Astrocyte (in vitro differentiated cells and primary cell): ENCODE measurements at regions not wholly inside any gene's neighbourhood (a gene's known extent, or its start where the extent isn't known, plus 50 kb on each side); places are given as distances from the start of the nearest gene placed in this dataset.
"Not testable (repeated sequence)": the region's sequence is repeated elsewhere in the genome, so short reads cannot be mapped to it uniquely, and the experiment has no call there.

ENCODE experiments used
- DNase-seq: peaks from one replicate; pipeline ENCODE4 v3.0.0-alpha.2; 2010; ENCODE audit warnings: low read depth
- FAIRE-seq: peaks from 2 replicates; lab custom pipeline; 2011; peaks lifted over from hg19 to GRCh38; lab: Jason Lieb, UNC
- H2AFZ ChIP-seq: 2 replicates; pipeline ENCODE4 v1.6.0; 2012; ENCODE audit warnings: low read depth, low read length, inconsistent platforms
- H3K27ac ChIP-seq: 2 replicates; pipeline ENCODE4 v1.5.1; 2011; ENCODE audit warnings: low read depth, low read length, inconsistent platforms
- H3K27me3 ChIP-seq: 2 replicates; pipeline ENCODE4 v1.6.0; 2011; ENCODE audit warnings: low read length, inconsistent platforms; ENCODE audit not compliant: insufficient read depth
- H3K36me3 ChIP-seq: 2 replicates; pipeline ENCODE4 v1.5.1; 2011; ENCODE audit warnings: low read length, inconsistent platforms; ENCODE audit not compliant: insufficient read depth
- H3K4me1 ChIP-seq: 2 replicates; pipeline ENCODE4 v1.5.1; 2011; ENCODE audit warnings: low read length, inconsistent platforms; ENCODE audit not compliant: insufficient read depth
- H3K4me2 ChIP-seq: 2 replicates; pipeline ENCODE4 v1.6.0; 2012; ENCODE audit warnings: low read length, inconsistent platforms
- H3K4me3 ChIP-seq: 2 replicates; pipeline ENCODE4 v1.5.1; 2011; ENCODE audit warnings: low read depth, mild to moderate bottlenecking, low read length, inconsistent platforms; ENCODE audit not compliant: insufficient read depth
- H3K79me2 ChIP-seq: 2 replicates; pipeline ENCODE4 v1.6.0; 2012; ENCODE audit warnings: mild to moderate bottlenecking, low read length, inconsistent platforms; ENCODE audit not compliant: insufficient read depth
- H3K9ac ChIP-seq: 2 replicates; pipeline ENCODE4 v1.6.0; 2012; ENCODE audit warnings: mild to moderate bottlenecking, low read length, inconsistent platforms
- H3K9me3 ChIP-seq: 2 replicates; pipeline ENCODE4 v1.5.1; 2012; ENCODE audit warnings: low read depth, mild to moderate bottlenecking, low read length, inconsistent platforms; ENCODE audit not compliant: insufficient read depth
- H4K20me1 ChIP-seq: 2 replicates; pipeline ENCODE4 v1.6.0; 2012; ENCODE audit warnings: low read length, inconsistent platforms; ENCODE audit not compliant: insufficient read depth
- H3K27ac Mint-ChIP-seq: one replicate; pipeline ENCODE4 v1.8.0; 2021; ENCODE audit warnings: mild to moderate bottlenecking, mixed read lengths; ENCODE audit not compliant: unreplicated experiment
- H3K27me3 Mint-ChIP-seq: one replicate; pipeline ENCODE4 v1.8.0; 2021; ENCODE audit warnings: low read depth, mixed read lengths; ENCODE audit not compliant: unreplicated experiment
- H3K36me3 Mint-ChIP-seq: one replicate; pipeline ENCODE4 v1.8.0; 2021; ENCODE audit warnings: low read depth, mixed read lengths; ENCODE audit not compliant: unreplicated experiment
- H3K4me1 Mint-ChIP-seq: one replicate; pipeline ENCODE4 v1.8.0; 2021; ENCODE audit warnings: low read depth, mixed read lengths; ENCODE audit not compliant: unreplicated experiment
- H3K4me3 Mint-ChIP-seq: one replicate; pipeline ENCODE4 v1.8.0; 2021; ENCODE audit warnings: mild to moderate bottlenecking, moderate library complexity, mixed read lengths; ENCODE audit not compliant: unreplicated experiment
- H3K9me3 Mint-ChIP-seq: one replicate; pipeline ENCODE4 v1.8.0; 2021; ENCODE audit warnings: mild to moderate bottlenecking, mixed read lengths; ENCODE audit not compliant: unreplicated experiment
- EZH2 ChIP-seq: IDR thresholded peaks from 2 replicates; pipeline ENCODE4 v1.6.1; 2012; ENCODE audit warnings: mild to moderate bottlenecking, low read length, inconsistent platforms; ENCODE audit not compliant: insufficient read depth
- TF ChIP-seq, protein P1 (sequence below): IDR thresholded peaks from 2 replicates; pipeline ENCODE4 v1.5.1; 2011; ENCODE audit warnings: low read depth, mild to moderate bottlenecking, inconsistent platforms, low read length, moderate library complexity; ENCODE audit not compliant: insufficient read depth

- Histone ChIP-seq H3K4me3 (no peak overlapping the region), H3K36me3 (no peaks in the 10 kb centered on the region), H3K27ac (no peak overlapping the region), H3K4me2 (no peak overlapping the region), H3K79me2 (no peaks in the 10 kb centered on the region), H3K9me3 (no peaks in the 10 kb centered on the region), H2AFZ (no peak overlapping the region), H4K20me1 (no peaks in the 10 kb centered on the region), H3K27me3 (no peaks in the 10 kb centered on the region), H3K9ac (no peak overlapping the region), H3K4me1 (no peaks in the 10 kb centered on the region)
- no peaks in the 10 kb centered on the region for H3K9me3 Mint-ChIP-seq
- no peaks in the 10 kb centered on the region for H3K4me1 Mint-ChIP-seq
- H3K36me3 Mint-ChIP-seq: no peaks in the 10 kb centered on the region
- DNase-seq (no peak), FAIRE-seq (no peak)
- TF ChIP-seq, protein P1, sequence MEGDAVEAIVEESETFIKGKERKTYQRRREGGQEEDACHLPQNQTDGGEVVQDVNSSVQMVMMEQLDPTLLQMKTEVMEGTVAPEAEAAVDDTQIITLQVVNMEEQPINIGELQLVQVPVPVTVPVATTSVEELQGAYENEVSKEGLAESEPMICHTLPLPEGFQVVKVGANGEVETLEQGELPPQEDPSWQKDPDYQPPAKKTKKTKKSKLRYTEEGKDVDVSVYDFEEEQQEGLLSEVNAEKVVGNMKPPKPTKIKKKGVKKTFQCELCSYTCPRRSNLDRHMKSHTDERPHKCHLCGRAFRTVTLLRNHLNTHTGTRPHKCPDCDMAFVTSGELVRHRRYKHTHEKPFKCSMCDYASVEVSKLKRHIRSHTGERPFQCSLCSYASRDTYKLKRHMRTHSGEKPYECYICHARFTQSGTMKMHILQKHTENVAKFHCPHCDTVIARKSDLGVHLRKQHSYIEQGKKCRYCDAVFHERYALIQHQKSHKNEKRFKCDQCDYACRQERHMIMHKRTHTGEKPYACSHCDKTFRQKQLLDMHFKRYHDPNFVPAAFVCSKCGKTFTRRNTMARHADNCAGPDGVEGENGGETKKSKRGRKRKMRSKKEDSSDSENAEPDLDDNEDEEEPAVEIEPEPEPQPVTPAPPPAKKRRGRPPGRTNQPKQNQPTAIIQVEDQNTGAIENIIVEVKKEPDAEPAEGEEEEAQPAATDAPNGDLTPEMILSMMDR: no peak
- no peak for TF ChIP-seq EZH2
- H3K4me3 Mint-ChIP-seq: no peak overlapping the region
- no peak overlapping the region for H3K27ac Mint-ChIP-seq
- no peaks in the 10 kb centered on the region for H3K27me3 Mint-ChIP-seq
Measured at GRCh38 chr18:54479365-54479764, 111.7 kb upstream of the DYNAP start.

DNA sequence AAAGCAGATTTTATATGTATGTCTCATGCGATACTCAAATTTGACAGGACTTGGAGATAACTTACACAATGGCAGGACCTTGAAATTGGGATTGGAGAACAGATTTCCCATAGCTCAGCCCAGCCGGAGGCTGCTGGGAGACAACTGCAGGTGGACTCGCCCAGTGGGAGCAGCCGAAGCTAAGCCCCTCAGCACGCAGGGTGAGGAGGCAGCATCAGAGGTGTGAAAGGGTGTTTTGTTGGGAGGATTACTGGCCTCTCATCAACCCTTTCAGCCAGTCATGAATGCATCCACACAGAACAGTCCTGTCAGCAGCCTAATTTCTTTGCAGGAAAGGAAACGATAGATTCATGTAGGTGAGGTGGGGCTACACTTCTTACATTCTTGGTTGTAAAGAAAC lies 110.4 kb upstream of the DYNAP start:
- no peak for FAIRE-seq

DNA sequence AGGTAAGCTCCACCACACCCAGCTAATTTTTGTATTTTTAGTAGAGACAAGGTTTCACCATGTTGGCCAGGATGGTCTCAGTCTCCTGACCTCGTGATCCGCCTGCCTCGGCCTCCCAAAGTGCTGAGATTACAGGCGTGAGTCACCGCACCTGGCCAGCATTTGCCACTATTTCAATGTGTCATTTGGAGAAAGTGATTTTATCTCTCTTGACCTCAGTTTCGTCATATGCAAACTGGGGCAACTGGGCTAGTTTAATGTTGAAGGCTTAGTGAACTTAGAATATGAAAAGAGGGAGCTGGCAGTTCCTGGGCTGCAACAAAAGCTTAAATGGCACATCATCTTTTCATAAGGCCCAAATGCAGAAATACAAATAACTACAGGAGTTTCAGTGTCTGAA lies 88.6 kb upstream of the DYNAP start:
- H3K79me2 ChIP-seq, FAIRE-seq, H3K4me3 ChIP-seq, H2AFZ ChIP-seq, H3K4me2 ChIP-seq, H3K27ac Mint-ChIP-seq, H3K9ac ChIP-seq, H3K9me3 Mint-ChIP-seq, H3K9me3 ChIP-seq, H3K27ac ChIP-seq, H3K27me3 Mint-ChIP-seq, H3K4me1 ChIP-seq, H3K4me3 Mint-ChIP-seq, H3K36me3 Mint-ChIP-seq, H3K36me3 ChIP-seq, DNase-seq, H4K20me1 ChIP-seq, H3K4me1 Mint-ChIP-seq, H3K27me3 ChIP-seq: not testable (repeated sequence)

More for the DNA sequence above, 110.4 kb upstream of the DYNAP start:
- H3K4me1 ChIP-seq: no peaks in the 10 kb centered on the region
- H3K4me2 ChIP-seq: no peak overlapping the region
- no peak overlapping the region for H3K4me3 Mint-ChIP-seq
- H3K27me3 ChIP-seq: no peaks in the 10 kb centered on the region
- TF ChIP-seq EZH2: no peak
- TF ChIP-seq, protein P1: no peak
- no peak overlapping the region for H3K27ac Mint-ChIP-seq
- no peaks in the 10 kb centered on the region for H4K20me1 ChIP-seq
- no peaks in the 10 kb centered on the region for H3K9me3 ChIP-seq
- no peak for DNase-seq
- no peak overlapping the region for H3K27ac ChIP-seq
- H3K9ac ChIP-seq: no peak overlapping the region
- H3K27me3 Mint-ChIP-seq: no peaks in the 10 kb centered on the region
- H3K79me2 ChIP-seq: no peaks in the 10 kb centered on the region
- H3K36me3 Mint-ChIP-seq: no peaks in the 10 kb centered on the region
- H3K36me3 ChIP-seq: no peaks in the 10 kb centered on the region
- H3K4me3 ChIP-seq: no peak overlapping the region
- no peak overlapping the region for H2AFZ ChIP-seq
- H3K4me1 Mint-ChIP-seq: no peaks in the 10 kb centered on the region
- H3K9me3 Mint-ChIP-seq: no peaks in the 10 kb centered on the region
